HL-60/S4 (cell line): ENCODE measurements at regions not wholly inside any gene's neighbourhood (a gene's known extent, or its start where the extent isn't known, plus 50 kb on each side); places are given as distances from the start of the nearest gene placed in this dataset.
"Not testable (repeated sequence)": the region's sequence is repeated elsewhere in the genome, so short reads cannot be mapped to it uniquely, and the experiment has no call there.

Experiments
- in situ Hi-C: fragments of 300-500 bp; cut with MboI; formaldehyde crosslinking; loops from 2 replicates; pipeline ENCODE4 v1.14.3; 2022; ENCODE audit warnings: low sequenced_read_pairs

GRCh38 chr15:89024418-89024817 is 63.8 kb upstream of the ABHD2 start:
- in situ Hi-C loops: no loop called here

- in situ Hi-C loops: no loop called here
These were observed 62.1 kb upstream of the ABHD2 start for GRCh38 chr15:89026167-89026566.

- in situ Hi-C loops: no loop called here
These were observed 60.2 kb upstream of the ABHD2 start for GRCh38 chr15:89028036-89028435.

GRCh38 chr15:89030311-89030710 is 57.9 kb upstream of the ABHD2 start:
- in situ Hi-C loops: no loop called here

GRCh38 chr15:89031637-89032285 is 56.5 kb upstream of the ABHD2 start:
- in situ Hi-C loops: not testable (repeated sequence)

GRCh38 chr15:89034305-89034704 is 54.0 kb upstream of the ABHD2 start:
- in situ Hi-C loops: no loop called here

- in situ Hi-C loops: no loop called here
These were observed 53.1 kb upstream of the ABHD2 start for GRCh38 chr15:89035150-89035549.

- in situ Hi-C loops: no loop called here
These were observed 52.6 kb upstream of the ABHD2 start for GRCh38 chr15:89035658-89036057.

- in situ Hi-C loops: no loop called here
These were observed 50.1 kb upstream of the ABHD2 start for GRCh38 chr15:89038146-89038545.
